ENCODE measurements at regions not wholly inside any gene's neighbourhood (a gene's known extent, or its start where the extent isn't known, plus 50 kb on each side); places are given as distances from the start of the nearest gene placed in this dataset.

DNA sequence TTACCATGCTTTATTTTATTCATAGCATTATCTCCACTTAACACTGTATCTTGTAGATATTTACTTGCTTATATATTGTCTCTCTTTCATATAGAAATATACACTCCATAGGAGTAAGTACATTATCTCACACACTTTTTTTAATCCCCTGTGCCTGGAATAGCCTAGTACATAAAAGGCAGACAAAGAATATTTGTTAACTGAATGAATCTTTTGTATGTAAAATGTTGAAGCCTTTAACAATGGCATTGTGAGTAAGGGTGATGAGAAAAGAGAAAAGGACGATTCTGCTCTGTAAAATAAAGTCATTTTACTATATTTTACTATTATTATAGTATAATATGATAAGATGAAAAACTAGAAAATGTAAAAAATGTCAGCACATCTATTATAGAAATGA is 97.7 kb upstream of the PDHA2 start:
- DNase-seq: no peak
- TF ChIP-seq EZH2 (optimal IDR thresholded peaks at IDR 0.05; ENCODE audit: low read depth, low read length) (no peak), CTCF (IDR thresholded peaks at IDR 0.05; ENCODE audit: low read length) (no peak), EZH2phosphoT487 (IDR thresholded peaks at IDR 0.05; ENCODE audit: low read length) (no peak)
- Histone ChIP-seq H3F3A (ENCODE audit: insufficient read depth, low read length) (no peaks in the 10 kb centered on the region), H3K9ac (ENCODE audit: low read length) (no peak overlapping the region), H3K4me1 (ENCODE audit: low read length) (no peaks in the 10 kb centered on the region), H3K4me2 (ENCODE audit: low read depth, low read length) (no peak overlapping the region), H3K36me3 (replicated peaks; ENCODE audit: insufficient read depth, low read length) (no peaks in the 10 kb centered on the region), H3K27me3 (replicated peaks; ENCODE audit: insufficient read depth, low read length) (no peaks in the 10 kb centered on the region), H2AFZ (ENCODE audit: low read length) (no peak overlapping the region), H3K4me3 (ENCODE audit: low read length) (no peak overlapping the region), H3K9me2 (replicated peaks; ENCODE audit: insufficient read depth, low read length) (no peaks in the 10 kb centered on the region), H3K9me3 (replicated peaks; ENCODE audit: insufficient read depth, low read length) (no peaks in the 10 kb centered on the region), H3K79me2 (ENCODE audit: low read length) (no peaks in the 10 kb centered on the region), H4K20me1 (ENCODE audit: insufficient read depth, low read length) (no peaks in the 10 kb centered on the region), H3K27ac (ENCODE audit: low read length) (no peak overlapping the region)

GRCh38 chr4:95732061-95732460 is 107.8 kb upstream of the PDHA2 start:
- Histone ChIP-seq H3K79me2 (ENCODE audit: low read length) (no peaks in the 10 kb centered on the region), H4K20me1 (ENCODE audit: insufficient read depth, low read length) (no peaks in the 10 kb centered on the region), H3K4me3 (ENCODE audit: low read length) (no peak overlapping the region), H3K9ac (ENCODE audit: low read length) (no peak overlapping the region), H3K36me3 (replicated peaks; ENCODE audit: insufficient read depth, low read length) (no peaks in the 10 kb centered on the region), H3K4me1 (ENCODE audit: low read length) (no peaks in the 10 kb centered on the region), H3K4me2 (ENCODE audit: low read depth, low read length) (no peak overlapping the region), H3K9me3 (replicated peaks; ENCODE audit: insufficient read depth, low read length) (no peaks in the 10 kb centered on the region), H3K27ac (ENCODE audit: low read length) (no peak overlapping the region), H3F3A (ENCODE audit: insufficient read depth, low read length) (no peaks in the 10 kb centered on the region), H3K9me2 (replicated peaks; ENCODE audit: insufficient read depth, low read length) (no peaks in the 10 kb centered on the region), H3K27me3 (replicated peaks; ENCODE audit: insufficient read depth, low read length) (no peaks in the 10 kb centered on the region), H2AFZ (ENCODE audit: low read length) (no peak overlapping the region)
- TF ChIP-seq EZH2 (optimal IDR thresholded peaks at IDR 0.05; ENCODE audit: low read depth, low read length) (no peak), EZH2phosphoT487 (IDR thresholded peaks at IDR 0.05; ENCODE audit: low read length) (no peak), CTCF (IDR thresholded peaks at IDR 0.05; ENCODE audit: low read length) (no peak)
- no peak for DNase-seq

DNA sequence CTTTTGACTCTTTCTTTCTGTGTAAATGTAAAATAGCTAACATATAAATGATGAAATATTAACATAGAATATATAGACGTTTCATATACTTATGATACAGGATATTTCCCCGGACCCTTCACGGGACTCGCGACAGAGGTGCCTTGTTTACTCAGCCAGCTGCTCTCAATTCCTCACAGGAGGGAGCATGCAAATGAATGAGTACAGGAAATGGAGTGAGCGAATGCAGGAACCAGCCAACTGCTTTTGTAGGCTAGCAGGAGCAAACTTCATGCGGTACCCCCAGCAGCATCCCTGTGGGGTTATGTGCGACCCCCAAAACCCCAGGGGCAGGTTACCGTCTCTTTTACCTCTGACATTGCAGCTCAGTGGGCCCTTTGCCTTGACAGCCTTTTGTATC is 110.3 kb upstream of the PDHA2 start:
- Histone ChIP-seq H3K9ac (ENCODE audit: low read length) (no peak overlapping the region), H3K4me1 (ENCODE audit: low read length) (no peaks in the 10 kb centered on the region), H4K20me1 (ENCODE audit: insufficient read depth, low read length) (no peaks in the 10 kb centered on the region), H3F3A (ENCODE audit: insufficient read depth, low read length) (no peaks in the 10 kb centered on the region), H3K27ac (ENCODE audit: low read length) (no peak overlapping the region), H3K36me3 (replicated peaks; ENCODE audit: insufficient read depth, low read length) (no peaks in the 10 kb centered on the region), H2AFZ (ENCODE audit: low read length) (no peak overlapping the region), H3K4me3 (ENCODE audit: low read length) (no peak overlapping the region), H3K4me2 (ENCODE audit: low read depth, low read length) (no peak overlapping the region), H3K9me3 (replicated peaks; ENCODE audit: insufficient read depth, low read length) (no peaks in the 10 kb centered on the region), H3K27me3 (replicated peaks; ENCODE audit: insufficient read depth, low read length) (no peaks in the 10 kb centered on the region), H3K79me2 (ENCODE audit: low read length) (no peaks in the 10 kb centered on the region), H3K9me2 (replicated peaks; ENCODE audit: insufficient read depth, low read length) (no peaks in the 10 kb centered on the region)
- no peak for TF ChIP-seq EZH2phosphoT487 (IDR thresholded peaks at IDR 0.05; ENCODE audit: low read length)
- no peak for DNase-seq

- H3K36me3 ChIP-seq (replicated peaks; ENCODE audit: insufficient read depth, low read length): no peaks in the 10 kb centered on the region
These were observed 111.7 kb upstream of the PDHA2 start for GRCh38 chr4:95728145-95728544.

More at GRCh38 chr4:95728145-95728544, 111.7 kb upstream of the PDHA2 start:
- no peak for TF ChIP-seq CTCF (IDR thresholded peaks at IDR 0.05; ENCODE audit: low read length)
- TF ChIP-seq EZH2 (optimal IDR thresholded peaks at IDR 0.05; ENCODE audit: low read depth, low read length): no peak
- TF ChIP-seq EZH2phosphoT487 (IDR thresholded peaks at IDR 0.05; ENCODE audit: low read length): no peak
- Histone ChIP-seq H3K9ac (ENCODE audit: low read length) (no peak overlapping the region), H3K4me3 (ENCODE audit: low read length) (no peak overlapping the region), H3K4me1 (ENCODE audit: low read length) (no peaks in the 10 kb centered on the region), H4K20me1 (ENCODE audit: insufficient read depth, low read length) (no peaks in the 10 kb centered on the region), H2AFZ (ENCODE audit: low read length) (no peak overlapping the region), H3F3A (ENCODE audit: insufficient read depth, low read length) (no peaks in the 10 kb centered on the region), H3K27me3 (replicated peaks; ENCODE audit: insufficient read depth, low read length) (no peaks in the 10 kb centered on the region), H3K27ac (ENCODE audit: low read length) (no peak overlapping the region), H3K79me2 (ENCODE audit: low read length) (no peaks in the 10 kb centered on the region), H3K9me3 (replicated peaks; ENCODE audit: insufficient read depth, low read length) (no peaks in the 10 kb centered on the region), H3K9me2 (replicated peaks; ENCODE audit: insufficient read depth, low read length) (no peaks in the 10 kb centered on the region), H3K4me2 (ENCODE audit: low read depth, low read length) (no peak overlapping the region)
- DNase-seq: no peak

Data from MM.1S (cell line).